LNCaP clone FGC (cell line): ENCODE measurements at regions not wholly inside any gene's neighbourhood (a gene's known extent, or its start where the extent isn't known, plus 50 kb on each side); places are given as distances from the start of the nearest gene placed in this dataset.

Experiments
- DNase-seq: peaks from one replicate; pipeline ENCODE4 v3.0.0-alpha.2; 2011; ENCODE audit warnings: low read depth
- H3K4me3 ChIP-seq: 2 replicates; pipeline ENCODE4 v1.5.1; 2011; ENCODE audit warnings: mild to moderate bottlenecking, low read depth, low read length, control low read depth
- CTCF ChIP-seq: IDR thresholded peaks from 2 replicates; pipeline ENCODE4 v1.5.1; 2012; ENCODE audit warnings: mild to moderate bottlenecking; ENCODE audit not compliant: control insufficient read depth, insufficient read depth; ENCODE audit errors: extremely low read depth

GRCh38 chr14:43161477-43161876, 1345.6 kb downstream of the FSCB start:
- no peak for TF ChIP-seq CTCF
- H3K4me3 ChIP-seq: no peak overlapping the region
- DNase-seq: no peak

- no peak for TF ChIP-seq CTCF
- no peak for DNase-seq
- H3K4me3 ChIP-seq: no peak overlapping the region
Observed at GRCh38 chr14:43157661-43158060, 1349.4 kb downstream of the FSCB start.

- no peak overlapping the region for H3K4me3 ChIP-seq
- no peak for DNase-seq
- TF ChIP-seq CTCF: no peak
Observed at GRCh38 chr14:43155924-43156323, 1351.2 kb downstream of the FSCB start.

GRCh38 chr14:43155258-43155657, 1351.8 kb downstream of the FSCB start:
- no peak overlapping the region for H3K4me3 ChIP-seq
- TF ChIP-seq CTCF: no peak
- no peak for DNase-seq

- TF ChIP-seq CTCF: no peak
- DNase-seq: no peak
- H3K4me3 ChIP-seq: no peak overlapping the region
Observed at GRCh38 chr14:43147485-43147884, 1359.6 kb downstream of the FSCB start.

- H3K4me3 ChIP-seq: no peak overlapping the region
- no peak for DNase-seq
- TF ChIP-seq CTCF: no peak
Observed at GRCh38 chr14:43145361-43145760, 1361.7 kb downstream of the FSCB start.

- no peak overlapping the region for H3K4me3 ChIP-seq
- no peak for DNase-seq
- no peak for TF ChIP-seq CTCF
Observed at GRCh38 chr14:43143106-43143505, 1364.0 kb downstream of the FSCB start.
